ENCODE measurements at regions not wholly inside any gene's neighbourhood (a gene's known extent, or its start where the extent isn't known, plus 50 kb on each side); places are given as distances from the start of the nearest gene placed in this dataset.

DNA sequence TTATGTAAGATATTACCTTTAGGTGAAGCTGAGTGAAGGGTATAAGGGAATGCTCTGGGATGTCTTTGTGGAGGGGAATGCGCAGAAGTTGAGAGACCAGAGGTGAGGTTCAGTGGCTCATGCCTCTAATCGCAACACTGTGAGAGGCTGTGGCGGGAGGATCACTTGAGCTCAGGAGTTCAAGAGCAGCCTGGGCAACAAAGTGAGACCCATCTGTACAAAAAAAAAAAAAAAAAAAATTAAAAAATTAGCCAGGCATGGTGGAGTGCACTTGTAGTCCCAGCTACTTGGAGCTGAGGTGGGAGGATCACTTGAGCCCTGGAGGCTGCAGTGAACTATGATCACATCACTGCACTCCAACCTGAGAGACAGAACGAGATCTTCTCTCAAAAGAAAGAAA, 57.3 kb upstream of the SP3 start:
- no peak for DNase-seq

DNA sequence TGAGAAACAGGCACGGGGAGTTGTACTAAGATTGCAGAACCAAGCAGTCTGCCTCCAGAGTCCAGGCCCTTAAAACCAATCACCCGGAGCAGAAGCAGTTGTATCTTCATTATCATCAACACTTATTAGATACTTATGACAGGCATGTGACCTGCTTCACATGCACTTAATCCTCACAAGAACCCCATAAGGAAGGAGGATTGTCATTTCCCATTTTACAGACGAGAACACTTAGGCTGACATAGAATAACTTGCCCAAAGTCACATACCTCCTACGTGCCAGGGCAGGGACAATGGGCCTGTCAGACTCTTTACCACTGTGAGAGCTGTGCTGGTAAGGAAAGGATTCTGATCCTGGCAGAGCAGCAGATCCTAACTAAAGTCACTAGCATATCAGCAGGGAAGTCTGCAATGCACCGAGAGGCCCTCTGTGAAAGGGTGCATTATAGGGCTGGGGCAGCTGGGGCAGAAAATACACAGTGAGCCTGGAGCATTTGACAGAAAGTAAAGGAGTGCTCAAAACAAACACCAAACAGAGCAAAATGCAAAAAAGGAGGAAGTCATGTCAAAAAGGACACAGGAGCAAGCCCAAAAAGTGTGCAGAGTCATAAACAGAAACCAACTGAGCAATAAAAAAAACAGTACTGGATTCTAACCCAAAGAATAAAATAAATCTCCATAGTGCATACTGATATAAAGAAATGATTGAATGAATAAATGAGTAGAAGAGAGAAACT, 55.9 kb upstream of the SP3 start:
- peak in 1 of 2 donors; percentile 47 for DNase-seq

DNA sequence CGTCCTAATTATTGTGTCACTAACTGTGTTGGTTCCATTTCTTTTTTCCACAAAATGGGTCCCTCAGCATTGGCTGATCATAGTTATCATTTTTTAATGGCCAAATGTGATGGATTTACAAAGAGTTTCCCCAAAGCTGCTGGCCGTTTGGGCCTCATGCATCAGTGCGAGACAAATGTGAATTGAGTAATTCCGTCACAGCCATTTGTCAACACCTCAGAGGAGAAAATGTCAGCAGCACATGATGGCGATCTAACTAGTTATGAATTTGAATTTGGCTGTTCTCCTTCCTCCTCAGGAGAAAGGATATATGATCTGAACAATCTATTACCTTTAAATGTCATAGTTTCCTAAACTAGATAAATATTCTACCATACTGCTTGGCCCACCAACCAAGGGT, 54.9 kb upstream of the SP3 start:
- DNase-seq: no peak

DNA sequence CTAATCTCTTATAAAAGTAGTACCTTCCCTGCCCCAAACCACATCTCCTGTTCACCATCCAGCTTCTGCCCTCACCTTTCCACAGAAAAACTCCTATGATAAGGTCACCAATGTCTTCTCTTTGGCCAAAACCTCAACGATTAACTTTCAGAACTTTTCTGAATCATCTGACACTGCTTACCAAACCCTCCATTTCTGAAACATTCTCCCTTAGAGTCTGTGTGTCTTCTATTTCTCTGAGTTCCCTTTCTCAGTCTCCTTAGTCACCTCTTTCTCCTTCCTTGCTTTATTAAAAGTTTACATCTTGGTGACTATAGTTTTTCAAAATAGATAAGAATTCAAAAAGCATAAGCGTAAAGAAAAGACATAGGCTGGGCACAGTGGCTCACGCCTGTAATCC, 51.3 kb upstream of the SP3 start:
- DNase-seq: no peak

GRCh38 chr2:174015428-174015827, 50.3 kb upstream of the SP3 start:
- DNase-seq: no peak

Measured in bone marrow (tissue), 2 donors.